Trophoblast cell (in vitro differentiated cells and primary cell): ENCODE measurements at regions not wholly inside any gene's neighbourhood (a gene's known extent, or its start where the extent isn't known, plus 50 kb on each side); places are given as distances from the start of the nearest gene placed in this dataset.

Source experiments
- DNase-seq, 2 donors: peaks; one replicate each; pipeline ENCODE4 v3.0.0-alpha.2; 2016
- H2AFZ ChIP-seq: 2 replicates; pipeline ENCODE4 v1.6.1; 2013; ENCODE audit warnings: low read length, moderate library complexity, mild to moderate bottlenecking; ENCODE audit not compliant: insufficient read depth, poor library complexity
- H2AK5ac ChIP-seq: 2 replicates; pipeline ENCODE4 v1.6.1; 2013; ENCODE audit warnings: mild to moderate bottlenecking, low read length
- H2BK120ac ChIP-seq: 2 replicates; pipeline ENCODE4 v1.6.1; 2013; ENCODE audit warnings: low read length, mild to moderate bottlenecking, moderate library complexity; ENCODE audit not compliant: insufficient read depth, poor library complexity
- H2BK12ac ChIP-seq: 2 replicates; pipeline ENCODE4 v1.6.1; 2013; ENCODE audit warnings: mild to moderate bottlenecking, low read length, moderate library complexity
- H2BK5ac ChIP-seq: 2 replicates; pipeline ENCODE4 v1.6.1; 2013; ENCODE audit warnings: low read length, low read depth, moderate library complexity, mild to moderate bottlenecking; ENCODE audit not compliant: poor library complexity
- H3K14ac ChIP-seq: 2 replicates; pipeline ENCODE4 v1.6.1; 2013; ENCODE audit warnings: mild to moderate bottlenecking, low read length
- H3K18ac ChIP-seq: 2 replicates; pipeline ENCODE4 v1.6.1; 2013; ENCODE audit warnings: mild to moderate bottlenecking, low read length
- H3K23ac ChIP-seq: 2 replicates; pipeline ENCODE4 v1.6.1; 2013; ENCODE audit warnings: low read length
- H3K27ac ChIP-seq: 2 replicates; pipeline ENCODE4 v1.5.1; 2013; ENCODE audit warnings: low read depth, mild to moderate bottlenecking, inconsistent platforms, low read length, moderate library complexity
- H3K27me3 ChIP-seq: 2 replicates; pipeline ENCODE4 v1.6.1; 2013; ENCODE audit warnings: inconsistent platforms, mild to moderate bottlenecking, low read length, moderate library complexity; ENCODE audit not compliant: insufficient read depth
- H3K36me3 ChIP-seq, 2 experiments: 1 replicate in 1 of 2; 2 replicates in 1 of 2; pipeline ENCODE4 v1.6.1; 2013; ENCODE audit warnings: low read length in 2 of 2, mild to moderate bottlenecking in 2 of 2, moderate library complexity in 1 of 2; ENCODE audit not compliant: insufficient read depth in 2 of 2, control insufficient read depth in 1 of 2
- H3K4ac ChIP-seq: 2 replicates; pipeline ENCODE4 v1.6.1; 2013; ENCODE audit warnings: low read depth, mild to moderate bottlenecking, low read length, moderate library complexity
- H3K4me1 ChIP-seq, 2 experiments: 1 replicate in 1 of 2; 2 replicates in 1 of 2; pipeline ENCODE4 v1.6.1; 2013; ENCODE audit warnings: low read length in 2 of 2, mild to moderate bottlenecking in 2 of 2, moderate library complexity in 1 of 2; ENCODE audit not compliant: insufficient read depth in 2 of 2, control insufficient read depth in 1 of 2
- H3K4me2 ChIP-seq: 2 replicates; pipeline ENCODE4 v1.6.1; 2013; ENCODE audit warnings: inconsistent platforms, mild to moderate bottlenecking, low read length, moderate library complexity
- H3K4me3 ChIP-seq: 2 replicates; pipeline ENCODE4 v1.5.1; 2013; ENCODE audit warnings: mild to moderate bottlenecking, low read depth, low read length, inconsistent platforms
- H3K79me1 ChIP-seq: one replicate; pipeline ENCODE4 v1.6.1; 2013; ENCODE audit warnings: low read length
- H3K79me2 ChIP-seq: 2 replicates; pipeline ENCODE4 v1.6.1; 2013; ENCODE audit warnings: low read length, mild to moderate bottlenecking; ENCODE audit not compliant: control insufficient read depth, insufficient read depth, poor library complexity
- H3K9ac ChIP-seq: 2 replicates; pipeline ENCODE4 v1.6.1; 2013; ENCODE audit warnings: mild to moderate bottlenecking, low read length
- H3K9me3 ChIP-seq: 2 replicates; pipeline ENCODE4 v1.6.1; 2013; ENCODE audit warnings: low read depth, mild to moderate bottlenecking, control low read depth, inconsistent platforms, low read length; ENCODE audit not compliant: insufficient read depth
- H4K12ac ChIP-seq: 2 replicates; pipeline ENCODE4 v1.6.1; 2013; ENCODE audit warnings: low read depth, mild to moderate bottlenecking, low read length, moderate library complexity
- H4K8ac ChIP-seq: 2 replicates; pipeline ENCODE4 v1.6.1; 2013; ENCODE audit warnings: low read depth, mild to moderate bottlenecking, low read length, moderate library complexity
- H4K91ac ChIP-seq: one replicate; pipeline ENCODE4 v1.6.1; 2013; ENCODE audit warnings: low read depth, mild to moderate bottlenecking, low read length, moderate library complexity
- WGBS: extraction: QIAGEN DNeasy Blood & Tissue Kit; methylation state at CpG from one replicate; pipeline ENCODE4 v1.1.7; 2013; ENCODE audit warnings: missing lambda C conversion rate; ENCODE audit not compliant: insufficient read length, insufficient coverage; ENCODE audit errors: extremely low coverage; 5-methylcytosine and 5-hydroxymethylcytosine counted together

DNA sequence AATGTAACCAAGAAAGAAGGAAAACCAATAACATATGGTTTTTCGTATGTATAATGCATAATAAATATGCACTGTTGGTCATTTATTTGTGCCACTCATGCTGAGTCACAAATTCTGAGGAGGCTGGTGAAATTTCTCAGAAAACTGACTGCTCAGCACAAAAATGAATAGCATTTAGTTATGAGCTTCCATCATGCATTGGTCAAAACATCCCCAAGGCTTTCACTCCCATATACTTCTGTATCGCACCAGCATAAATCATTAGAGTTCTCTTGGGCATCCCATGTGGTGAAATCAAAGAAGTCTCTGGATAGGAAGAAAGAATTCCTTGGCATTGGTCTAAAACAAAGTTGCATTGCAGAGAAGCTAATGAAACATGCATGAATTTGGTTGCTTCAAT is 785.6 kb upstream of the CDH8 start:
- WGBS = no CpG with 5 or more reads among the region's 2 CpGs

DNA sequence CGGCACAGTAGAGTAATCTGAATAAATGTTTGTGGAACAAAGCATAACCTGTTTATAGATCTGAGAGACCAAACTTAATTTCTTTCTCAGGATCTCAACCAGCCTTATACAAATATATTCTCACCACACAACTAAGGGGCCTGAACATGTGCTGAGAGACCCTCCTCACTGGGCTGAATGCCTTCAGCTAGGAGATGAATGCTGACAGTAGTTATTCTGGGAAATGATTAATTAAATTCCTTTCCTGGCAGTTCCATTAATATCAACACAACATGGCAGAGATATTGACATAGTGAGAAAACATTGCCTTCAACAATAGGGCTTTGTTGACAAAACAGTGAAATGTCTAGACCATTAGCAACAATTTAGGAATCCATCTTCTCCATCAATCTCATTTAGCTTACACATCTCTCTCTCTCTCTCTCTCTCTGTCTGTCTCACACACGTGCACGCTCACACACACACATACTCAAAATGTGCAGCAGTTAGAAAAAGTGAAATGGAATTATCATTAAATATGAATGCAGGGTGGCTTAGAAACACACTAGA is 780.8 kb upstream of the CDH8 start:
- Histone ChIP-seq H2BK5ac (no peak overlapping the region), H4K8ac (no peak overlapping the region), H3K18ac (no peak overlapping the region), H3K23ac (no peak overlapping the region), H2AK5ac (no peak overlapping the region), H3K9me3 (no peaks in the 10 kb centered on the region), H3K36me3 (no peaks in the 10 kb centered on the region), H3K9ac (no peak overlapping the region), H3K4me2 (no peak overlapping the region), H3K27ac (no peak overlapping the region), H2BK12ac (no peak overlapping the region), H2AFZ (no peak overlapping the region), H4K91ac (no peak overlapping the region), H3K79me1 (no peaks in the 10 kb centered on the region), H3K4ac (no peak overlapping the region), H3K14ac (no peak overlapping the region), H4K12ac (no peak overlapping the region), H3K4me1 (no peaks in the 10 kb centered on the region), H3K4me3 (no peak overlapping the region), H2BK120ac (no peak overlapping the region), H3K27me3 (no peaks in the 10 kb centered on the region), H3K79me2 (no peaks in the 10 kb centered on the region)
- no CpG with 5 or more reads among the region's 3 CpGs for WGBS
- DNase-seq = no peak

More for the DNA sequence above, 785.6 kb upstream of the CDH8 start:
- H4K91ac ChIP-seq = no peak overlapping the region
- no peak overlapping the region for H3K18ac ChIP-seq
- no peak overlapping the region for H2BK120ac ChIP-seq
- no peak overlapping the region for H3K4me3 ChIP-seq
- DNase-seq = no peak
- no peak overlapping the region for H3K23ac ChIP-seq
- H3K4ac ChIP-seq = no peak overlapping the region
- H3K4me2 ChIP-seq = no peak overlapping the region
- no peak overlapping the region for H4K12ac ChIP-seq
- no peaks in the 10 kb centered on the region for H3K79me1 ChIP-seq
- H4K8ac ChIP-seq = no peak overlapping the region
- no peaks in the 10 kb centered on the region for H3K36me3 ChIP-seq
- H3K14ac ChIP-seq = no peak overlapping the region
- H3K79me2 ChIP-seq = no peaks in the 10 kb centered on the region
- H2BK12ac ChIP-seq = no peak overlapping the region
- H3K27me3 ChIP-seq = no peaks in the 10 kb centered on the region
- no peak overlapping the region for H3K9ac ChIP-seq
- H2BK5ac ChIP-seq = no peak overlapping the region
- H3K9me3 ChIP-seq = peaks cover 1% of the 10 kb centered on the region
- H2AFZ ChIP-seq = no peak overlapping the region
- H2AK5ac ChIP-seq = no peak overlapping the region
- H3K4me1 ChIP-seq = no peaks in the 10 kb centered on the region
- H3K27ac ChIP-seq = no peak overlapping the region

DNA sequence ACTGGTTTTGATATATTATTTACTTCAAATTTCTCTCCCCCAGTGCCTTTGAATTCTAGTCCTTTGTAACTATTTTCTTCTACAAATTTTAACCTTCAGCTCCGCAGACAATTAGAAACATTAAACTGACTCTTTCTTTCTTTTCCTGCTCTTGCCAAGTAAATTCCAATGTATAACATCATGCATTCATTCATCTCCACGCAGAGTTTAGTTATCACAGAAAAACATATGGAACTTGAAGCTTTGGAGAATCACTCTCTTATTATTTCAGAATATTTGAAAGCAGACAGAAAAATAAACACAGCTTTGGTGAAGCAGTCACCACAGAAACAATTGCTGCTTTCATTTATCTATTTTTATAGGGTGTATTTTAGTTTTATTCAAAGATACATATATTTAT is 778.7 kb upstream of the CDH8 start:
- Histone ChIP-seq H3K79me1 (no peaks in the 10 kb centered on the region), H3K79me2 (no peaks in the 10 kb centered on the region), H3K14ac (no peak overlapping the region), H2BK5ac (no peak overlapping the region), H3K23ac (no peak overlapping the region), H3K4ac (no peak overlapping the region), H4K91ac (no peak overlapping the region), H3K36me3 (no peaks in the 10 kb centered on the region), H2BK120ac (no peak overlapping the region), H3K9me3 (no peaks in the 10 kb centered on the region), H3K9ac (no peak overlapping the region), H3K4me2 (no peak overlapping the region), H2AK5ac (no peak overlapping the region), H4K8ac (no peak overlapping the region), H2BK12ac (no peak overlapping the region), H4K12ac (no peak overlapping the region), H3K27ac (no peak overlapping the region), H3K4me1 (no peaks in the 10 kb centered on the region), H3K27me3 (no peaks in the 10 kb centered on the region), H3K4me3 (no peak overlapping the region), H2AFZ (no peak overlapping the region), H3K18ac (no peak overlapping the region)
- no peak for DNase-seq
- WGBS = no CpG with 5 or more reads among the region's 2 CpGs

DNA sequence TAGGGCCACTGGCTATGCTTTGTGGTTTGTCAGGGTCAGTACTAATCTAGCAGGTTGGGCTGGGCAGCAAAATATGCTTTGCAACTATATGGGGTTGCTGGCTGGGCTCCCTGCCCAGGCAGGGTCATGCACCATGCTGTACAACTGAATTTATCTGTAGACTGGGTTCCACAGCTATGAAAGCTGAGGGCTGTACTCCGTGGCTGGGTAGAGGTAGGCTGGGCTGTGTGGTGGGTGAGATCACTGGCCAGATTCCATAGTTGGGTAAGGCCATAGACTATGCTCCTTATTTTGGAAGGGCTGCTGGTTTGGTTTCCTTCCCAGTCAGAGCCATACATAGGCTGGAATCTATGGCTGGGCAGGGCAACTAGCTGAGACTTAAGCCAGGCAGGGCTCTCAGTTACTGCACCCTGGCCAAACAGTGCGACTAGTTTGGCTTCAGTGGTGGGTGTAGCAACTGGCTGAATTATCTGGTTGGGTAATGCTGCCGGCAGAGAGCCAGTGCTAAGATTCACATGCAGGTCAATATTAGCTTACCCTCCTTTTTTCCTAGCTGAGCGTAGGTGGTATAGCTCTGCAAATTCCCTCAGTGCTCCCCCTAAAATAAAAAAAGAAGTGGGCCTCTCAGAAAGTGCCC is 769.1 kb upstream of the CDH8 start:
- no peak overlapping the region for H2AK5ac ChIP-seq
- H3K23ac ChIP-seq = no peak overlapping the region
- H3K9ac ChIP-seq = no peak overlapping the region
- H4K8ac ChIP-seq = no peak overlapping the region
- DNase-seq = no peak
- H2BK5ac ChIP-seq = no peak overlapping the region
- H3K4me1 ChIP-seq = no peaks in the 10 kb centered on the region
- H3K79me2 ChIP-seq = no peaks in the 10 kb centered on the region
- no peaks in the 10 kb centered on the region for H3K36me3 ChIP-seq
- no peak overlapping the region for H2AFZ ChIP-seq
- no peak overlapping the region for H3K4me2 ChIP-seq
- no peak overlapping the region for H3K4me3 ChIP-seq
- H3K14ac ChIP-seq = no peak overlapping the region
- H3K9me3 ChIP-seq = peaks cover 2% of the 10 kb centered on the region
- H3K27me3 ChIP-seq = no peaks in the 10 kb centered on the region
- no peak overlapping the region for H4K91ac ChIP-seq
- no peaks in the 10 kb centered on the region for H3K79me1 ChIP-seq
- no peak overlapping the region for H2BK120ac ChIP-seq
- H3K27ac ChIP-seq = no peak overlapping the region
- no peak overlapping the region for H4K12ac ChIP-seq
- H2BK12ac ChIP-seq = no peak overlapping the region
- no peak overlapping the region for H3K4ac ChIP-seq
- no CpG with 5 or more reads among the region's 4 CpGs for WGBS
- H3K18ac ChIP-seq = no peak overlapping the region
